CD4-positive, alpha-beta T cell treated with Interleukin-15 for 1 hour (primary cell): ENCODE measurements at regions not wholly inside any gene's neighbourhood (a gene's known extent, or its start where the extent isn't known, plus 50 kb on each side); places are given as distances from the start of the nearest gene placed in this dataset.

ENCODE experiments used
- DNase-seq: peaks from one replicate; pipeline ENCODE4 v3.0.0-alpha.2; 2020

DNA sequence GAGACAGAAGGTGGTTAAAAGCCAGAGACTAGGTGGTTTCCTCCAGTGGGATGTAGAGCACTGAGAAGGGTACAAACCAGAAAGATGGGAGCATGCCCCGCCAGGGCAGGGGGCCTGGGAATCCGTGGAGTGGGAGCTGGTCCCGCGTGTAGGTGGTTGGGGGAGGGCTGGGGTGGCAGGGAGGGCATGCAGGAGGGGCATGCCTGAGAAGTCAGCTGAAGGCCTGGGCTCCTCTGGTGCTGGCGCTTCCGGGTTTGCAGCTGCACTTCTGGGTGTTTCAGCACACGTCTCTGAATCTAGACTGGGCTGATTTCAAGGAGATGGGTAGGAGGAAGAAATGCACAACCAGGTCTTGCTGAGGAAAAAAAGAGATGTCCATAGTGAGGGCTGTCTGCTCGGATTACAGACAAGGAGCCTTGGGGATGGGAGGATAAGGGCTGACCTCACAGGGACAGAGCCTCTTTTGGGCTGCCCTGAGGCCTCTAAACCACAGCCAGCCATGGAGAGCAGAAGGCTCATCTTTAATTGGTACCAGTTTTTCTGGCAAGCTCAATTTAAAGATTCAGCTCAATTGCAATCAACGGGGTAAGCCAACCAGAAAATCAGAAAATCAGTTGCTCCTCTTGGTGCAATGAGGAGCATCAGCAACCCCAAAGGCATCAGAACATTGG lies 151.9 kb downstream of the FAM43A start:
- no peak for DNase-seq

DNA sequence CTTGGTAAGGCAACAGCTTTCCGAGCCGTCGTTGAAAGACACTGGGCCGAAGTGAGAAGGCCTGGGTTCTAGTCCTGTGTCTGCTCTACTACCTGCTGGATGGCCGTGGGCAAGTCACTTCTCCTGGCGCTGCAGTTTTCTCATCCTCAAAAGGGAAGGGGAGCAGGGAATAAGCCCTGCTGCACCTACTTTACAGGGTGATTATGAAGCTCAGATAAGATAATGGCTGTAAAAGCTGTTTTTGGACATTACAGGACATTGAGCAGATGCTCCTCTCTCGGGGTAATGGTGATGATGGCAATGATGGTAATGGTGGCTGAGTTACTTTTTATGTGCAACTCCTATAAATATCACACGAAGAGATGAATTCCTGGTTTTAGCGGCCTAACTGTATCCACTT lies 152.6 kb downstream of the FAM43A start:
- DNase-seq = no peak

GRCh38 chr3:194840661-194841514 lies 155.2 kb downstream of the FAM43A start:
- DNase-seq = no peak

DNA sequence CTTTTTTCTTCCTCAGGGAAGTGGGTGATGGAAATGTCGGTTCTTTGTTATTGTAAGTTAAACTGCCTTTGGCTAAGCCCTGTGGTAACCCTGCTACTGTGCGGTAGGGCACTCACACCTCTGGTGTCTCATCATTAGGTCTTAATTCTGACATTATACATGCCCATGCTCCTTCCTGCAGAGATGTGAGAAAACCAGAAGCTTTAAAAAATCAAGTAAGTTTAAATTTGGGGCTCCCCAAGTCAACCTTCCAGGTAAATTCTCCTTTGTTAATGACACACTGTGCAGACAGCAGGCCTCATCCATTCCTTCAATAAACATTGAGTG lies 155.8 kb downstream of the FAM43A start:
- no peak for DNase-seq

DNA sequence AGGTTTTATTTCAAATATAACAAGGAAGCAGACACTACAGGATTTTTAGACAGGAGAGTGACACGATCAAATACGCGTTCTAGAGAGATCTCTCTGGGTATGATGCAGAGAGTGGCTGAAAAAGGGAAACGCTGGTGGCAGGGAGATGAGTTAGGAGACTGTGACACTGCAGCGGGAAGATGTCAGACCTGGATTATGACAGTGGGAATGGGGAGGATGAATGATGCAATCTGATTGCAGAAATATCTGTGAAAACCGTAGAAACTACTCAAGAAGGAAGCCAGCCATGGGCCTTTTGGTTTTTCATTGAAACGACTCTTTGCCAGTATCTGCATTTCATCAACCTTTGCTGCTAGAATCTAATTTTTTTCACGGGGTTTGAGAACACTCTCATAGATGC lies 157.9 kb downstream of the FAM43A start:
- no peak for DNase-seq

- DNase-seq = no peak
Measured at GRCh38 chr3:194844046-194844445, 158.4 kb downstream of the FAM43A start.

DNA sequence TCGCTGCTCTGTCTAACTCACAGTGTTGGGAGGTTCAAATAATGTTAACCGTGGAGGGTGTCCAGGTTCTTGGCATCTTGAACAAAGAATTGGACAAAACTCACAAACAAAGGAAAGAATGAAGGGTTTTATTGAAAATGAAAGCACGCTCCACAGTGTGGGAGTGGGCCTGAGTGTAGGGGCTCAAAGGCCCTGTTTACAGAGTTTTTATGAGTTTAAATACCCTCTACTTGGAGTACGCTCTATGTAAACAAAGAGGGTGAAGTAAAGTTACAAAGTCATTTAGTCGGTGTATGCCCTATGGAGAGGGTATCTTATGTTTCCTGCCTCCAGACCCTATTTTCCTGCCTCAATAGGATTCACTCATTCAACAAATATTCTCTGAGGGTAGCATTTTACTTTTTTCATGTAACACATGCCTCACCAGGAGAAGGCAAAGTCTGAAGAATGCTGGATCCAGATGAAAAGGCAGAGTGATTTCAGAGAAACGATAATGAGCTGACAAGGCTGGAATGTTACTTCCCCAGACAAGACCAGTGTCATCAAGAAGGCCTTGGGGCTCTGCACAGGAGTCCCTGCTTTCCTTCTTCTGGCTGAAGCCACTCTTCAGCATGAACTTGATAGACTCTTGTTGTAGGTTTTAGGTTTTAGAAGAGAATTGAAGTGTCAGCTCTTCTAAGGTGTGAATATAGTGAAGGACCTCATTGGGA lies 163.6 kb downstream of the FAM43A start:
- DNase-seq = no peak

GRCh38 chr3:194851254-194851653 lies 165.6 kb downstream of the FAM43A start:
- no peak for DNase-seq

DNA sequence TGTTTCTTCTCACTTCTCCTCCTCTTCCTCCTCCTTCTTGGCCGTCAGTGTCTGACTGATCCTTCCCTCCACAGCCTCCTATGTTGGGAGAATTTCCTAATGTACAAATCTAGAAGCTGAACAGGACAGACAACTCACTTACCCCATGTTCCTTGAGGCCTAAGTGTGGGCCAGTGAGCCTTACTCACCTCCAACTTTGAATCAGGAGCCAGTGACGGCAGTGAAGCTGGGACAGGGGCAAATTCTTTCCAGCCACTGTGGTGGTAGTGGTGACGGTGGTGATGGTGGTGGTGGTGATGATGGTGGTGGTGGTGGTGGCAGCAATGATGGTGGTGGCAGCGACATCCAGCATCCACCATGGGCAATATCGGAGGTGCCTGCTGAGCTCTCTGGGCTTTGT lies 166.3 kb downstream of the FAM43A start:
- no peak for DNase-seq

DNA sequence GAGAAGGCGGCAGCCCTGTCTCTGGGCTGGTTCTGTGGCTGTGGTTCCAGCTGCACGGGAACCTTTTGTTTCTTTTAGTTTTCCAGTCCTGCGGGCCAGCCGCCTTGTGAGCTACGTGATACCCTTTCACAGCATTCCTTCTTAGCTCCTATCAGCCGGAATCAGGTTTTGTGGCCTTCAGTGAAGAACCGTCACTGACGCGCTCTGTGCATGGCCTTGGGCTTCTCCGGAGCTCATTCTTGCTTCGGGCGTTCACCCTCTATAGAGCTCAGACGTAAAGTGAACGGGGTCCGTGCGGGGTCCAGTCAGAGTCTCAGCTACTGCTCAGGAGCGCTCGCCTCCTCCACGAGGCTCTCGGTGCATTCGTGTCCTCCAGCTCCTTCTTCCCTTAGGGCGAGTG lies 166.7 kb downstream of the FAM43A start:
- no peak for DNase-seq

DNA sequence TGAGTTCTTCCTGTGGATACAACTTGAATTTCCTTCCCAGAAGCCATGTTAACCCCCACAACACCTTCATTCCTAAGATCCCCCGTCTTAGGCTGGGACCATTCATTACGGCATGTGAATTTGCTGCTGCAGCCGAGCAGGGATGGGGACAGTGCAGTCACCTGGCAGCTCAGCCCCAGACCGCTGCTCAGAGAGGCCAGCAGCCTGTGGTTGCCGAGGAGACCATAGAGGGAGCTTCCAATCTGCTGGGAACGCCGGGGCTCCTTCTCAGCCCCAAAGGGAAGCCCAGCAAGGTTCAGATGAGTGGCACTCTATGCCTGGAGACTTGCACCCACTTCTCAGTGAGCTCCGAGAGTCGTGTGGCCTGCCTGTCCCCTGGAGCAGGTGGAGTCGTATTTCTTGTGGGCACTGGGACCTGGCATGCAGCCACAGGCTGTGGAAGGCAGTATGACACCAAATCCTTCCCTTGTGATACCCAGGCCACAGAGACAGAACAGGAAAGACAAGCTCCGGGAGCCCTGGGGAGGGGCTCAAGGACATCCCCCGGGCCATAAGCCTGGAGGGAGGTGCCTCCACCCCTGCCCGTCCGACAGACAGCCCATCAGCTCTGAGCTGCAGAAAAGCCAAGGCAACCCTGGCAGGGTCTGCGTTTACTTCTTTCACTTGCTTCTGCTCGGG lies 167.3 kb downstream of the FAM43A start:
- DNase-seq = no peak

DNA sequence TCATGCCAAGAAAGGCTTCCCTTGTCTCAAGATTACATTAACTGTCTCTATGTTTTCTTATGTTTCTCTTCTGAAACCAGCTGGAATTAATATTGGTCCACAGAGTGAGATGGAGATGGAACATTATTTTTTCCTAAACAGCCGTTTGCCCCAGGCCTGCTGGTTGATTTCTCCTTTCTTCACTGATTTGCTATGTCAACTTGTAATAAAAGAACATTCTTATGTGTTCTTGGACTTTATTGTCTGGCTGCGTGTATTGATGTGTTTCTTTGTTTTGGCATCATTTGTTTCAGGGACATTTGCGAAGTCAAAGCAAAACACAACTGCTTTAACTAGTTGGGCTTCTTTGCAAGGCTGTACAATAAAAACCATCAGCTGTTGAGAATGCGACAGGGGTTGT lies 168.5 kb downstream of the FAM43A start:
- DNase-seq = no peak

DNA sequence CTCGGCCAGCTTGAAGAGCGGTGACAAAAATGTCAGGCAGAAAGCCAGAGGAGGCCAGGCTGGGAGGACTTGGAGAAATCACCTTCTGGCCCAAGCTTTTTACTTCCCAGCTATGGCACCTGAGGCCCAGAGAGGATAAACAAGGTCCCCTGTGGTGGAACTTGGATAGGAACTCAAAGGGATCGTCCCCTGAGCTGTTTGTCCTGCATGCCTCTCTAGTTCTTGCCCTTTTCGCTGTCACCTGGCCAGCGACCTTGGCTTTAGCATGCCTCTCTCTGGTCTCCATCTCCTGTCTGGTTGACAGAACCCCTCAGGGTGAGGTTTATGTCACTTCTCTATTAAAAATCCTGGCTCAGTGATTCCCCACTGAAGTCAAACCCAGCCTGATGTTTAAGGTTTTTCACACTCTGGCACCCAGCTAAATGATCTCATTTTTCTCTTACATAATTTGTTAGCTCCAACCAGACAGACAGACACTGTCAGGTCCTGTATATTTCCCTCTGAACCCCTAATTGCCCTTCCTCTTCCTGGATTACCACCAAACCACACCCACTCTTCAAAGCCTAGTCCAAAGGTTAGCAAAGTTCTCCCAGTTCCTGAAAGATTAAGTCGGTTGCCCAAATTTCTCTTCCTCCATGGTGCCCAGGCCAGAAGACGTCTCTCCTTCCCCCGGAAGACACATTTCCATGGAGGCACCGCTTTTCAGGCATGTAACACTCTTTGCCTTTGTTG lies 169.1 kb downstream of the FAM43A start:
- DNase-seq = no peak

- DNase-seq = no peak
Measured at GRCh38 chr3:194856296-194856695, 170.6 kb downstream of the FAM43A start.

DNA sequence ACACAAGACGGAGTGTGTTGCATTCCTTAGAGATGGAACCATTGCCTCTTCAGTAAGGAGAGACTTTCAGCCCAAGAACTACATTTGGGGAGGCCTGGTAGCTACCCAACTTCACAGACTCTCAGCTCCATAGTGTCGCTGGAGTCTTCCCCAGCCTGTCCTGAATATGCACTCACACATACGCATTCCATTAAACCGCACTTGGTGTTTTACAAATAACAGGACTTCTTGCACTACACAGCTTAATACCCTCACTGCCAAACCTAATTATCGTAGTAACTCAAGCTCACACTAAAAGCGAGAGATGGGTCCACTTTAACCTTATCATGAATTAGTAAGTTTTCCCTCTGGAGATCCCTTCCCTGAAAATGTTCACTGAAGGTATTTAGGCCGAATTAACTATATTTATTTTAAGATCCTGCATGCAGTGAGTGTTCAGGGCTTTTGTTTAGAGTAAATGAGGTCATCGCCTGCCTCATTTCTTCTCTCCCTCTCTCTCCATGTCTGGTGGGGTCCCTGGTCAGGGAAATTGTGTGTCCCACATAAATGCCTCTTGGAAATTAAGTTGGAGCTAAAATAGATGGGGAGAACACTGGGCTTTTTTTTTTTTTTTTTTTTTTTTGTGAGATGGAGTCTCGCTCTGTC lies 171.9 kb downstream of the FAM43A start:
- no peak for DNase-seq

GRCh38 chr3:194858382-194858781 lies 172.7 kb downstream of the FAM43A start:
- DNase-seq = no peak

DNA sequence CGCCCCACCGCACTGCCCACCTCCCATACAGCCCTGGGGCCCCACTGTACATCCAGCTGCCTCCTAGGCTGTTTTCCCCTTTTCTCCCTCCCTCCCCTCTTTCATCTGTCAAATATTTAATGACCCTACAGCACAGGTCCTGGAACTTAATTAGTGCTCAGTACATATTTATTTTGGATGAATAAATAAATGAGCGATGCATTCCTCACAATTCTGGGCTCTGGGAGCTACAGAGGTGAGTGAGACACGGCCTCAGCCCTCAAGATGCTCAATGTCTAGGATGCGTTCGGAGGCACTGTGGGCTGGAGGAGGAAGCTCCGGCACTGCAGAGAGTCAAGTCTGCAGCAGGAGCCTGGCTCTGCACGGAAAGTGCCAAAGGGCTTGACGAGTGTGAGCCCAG lies 175.0 kb downstream of the FAM43A start:
- DNase-seq = no peak

- peak; percentile 28 for DNase-seq
Measured at GRCh38 chr3:194861375-194861774, 175.7 kb downstream of the FAM43A start.

- DNase-seq = no peak
Measured at GRCh38 chr3:194865061-194865460, 179.4 kb downstream of the FAM43A start.

DNA sequence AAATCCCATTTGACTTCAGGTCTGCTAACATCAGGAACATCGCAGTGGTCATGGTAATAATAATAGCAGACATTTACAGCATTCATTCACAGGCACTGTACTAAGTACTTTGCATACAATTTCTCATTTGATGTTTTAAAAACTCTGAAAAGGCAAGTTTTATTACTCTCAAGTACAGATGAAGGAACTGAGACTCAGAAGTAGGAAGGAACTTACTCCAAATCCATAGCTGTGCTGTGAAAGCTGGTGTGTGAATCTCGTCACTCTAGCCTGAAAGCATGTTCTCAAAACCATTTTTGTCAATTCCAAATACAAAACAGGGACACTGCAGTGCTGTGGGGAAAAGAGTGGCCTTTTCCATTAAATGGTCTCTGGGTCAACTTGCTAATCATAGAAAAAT lies 179.9 kb downstream of the FAM43A start:
- no peak for DNase-seq

- no peak for DNase-seq
Measured at GRCh38 chr3:194866236-194866635, 180.6 kb downstream of the FAM43A start.

GRCh38 chr3:194867270-194867983 lies 181.7 kb downstream of the FAM43A start:
- DNase-seq = no peak
